Neural cell (in vitro differentiated cells): ENCODE measurements at regions not wholly inside any gene's neighbourhood (a gene's known extent, or its start where the extent isn't known, plus 50 kb on each side); places are given as distances from the start of the nearest gene placed in this dataset.

Experiments
- H2AFZ ChIP-seq: fragments of 200-600, 300-800 bp; sonication (generic), shearing (Covaris generic); 2 replicates; pipeline ENCODE4 v1.6.0; 2014; ENCODE audit warnings: low read depth, mild to moderate bottlenecking, antibody characterized with exemption, low read length, moderate library complexity
- H3F3A ChIP-seq: fragments of 200-600 bp; shearing (Covaris generic); 2 replicates; pipeline ENCODE4 v1.6.1; 2016; ENCODE audit warnings: mild to moderate bottlenecking, moderate library complexity, mixed read lengths, antibody characterized with exemption, low read length; ENCODE audit not compliant: insufficient read depth, poor library complexity, severe bottlenecking
- H3K27ac ChIP-seq: fragments of 200-600, 300-800 bp; sonication (generic), shearing (Covaris generic); 2 replicates; pipeline ENCODE4 v1.5.1; 2014; ENCODE audit warnings: mild to moderate bottlenecking, low read length, moderate library complexity
- H3K27me3 ChIP-seq: fragments of 300-800, 200-600 bp; sonication (generic), shearing (Covaris generic); 2 replicates; pipeline ENCODE4 v1.6.0; 2014; ENCODE audit warnings: mild to moderate bottlenecking, low read depth, low read length, moderate library complexity; ENCODE audit not compliant: insufficient read depth
- H3K36me3 ChIP-seq: fragments of 300-800, 200-600 bp; sonication (generic), shearing (Covaris generic); 2 replicates; pipeline ENCODE4 v1.5.1; 2014; ENCODE audit warnings: mild to moderate bottlenecking, antibody characterized with exemption, low read length, moderate library complexity; ENCODE audit not compliant: insufficient read depth
- H3K4me2 ChIP-seq: fragments of 300-800, 200-600 bp; sonication (generic), shearing (Covaris generic); 2 replicates; pipeline ENCODE4 v1.6.0; 2014; ENCODE audit warnings: mild to moderate bottlenecking, low read length
- H3K4me3 ChIP-seq: fragments of 300-800, 200-600 bp; sonication (generic), shearing (Covaris generic); 2 replicates; pipeline ENCODE4 v1.5.1; 2014; ENCODE audit warnings: mild to moderate bottlenecking, low read length, moderate library complexity
- H3K79me2 ChIP-seq: fragments of 200-600 bp; shearing (Covaris generic); replicated peaks from 2 replicates; pipeline ENCODE4 v1.6.0; 2014; ENCODE audit warnings: mild to moderate bottlenecking, low read length, moderate library complexity; ENCODE audit not compliant: insufficient read depth
- H3K9ac ChIP-seq: fragments of 300-800, 200-600 bp; sonication (generic), shearing (Covaris generic); 2 replicates; pipeline ENCODE4 v1.6.1; 2016; ENCODE audit warnings: mild to moderate bottlenecking, low read length, mixed read lengths
- H3K9me2 ChIP-seq: fragments of 200-600 bp; shearing (Covaris generic); 2 replicates; pipeline ENCODE4 v1.6.1; 2016; ENCODE audit warnings: mild to moderate bottlenecking, low read length, mixed read lengths; ENCODE audit not compliant: insufficient read depth
- H3K9me3 ChIP-seq: fragments of 200-600, 300-800 bp; sonication (generic), shearing (Covaris generic); 2 replicates; pipeline ENCODE4 v1.6.1; 2016; ENCODE audit warnings: mild to moderate bottlenecking, mixed run types, low read length, moderate library complexity, mixed read lengths
- H4K20me1 ChIP-seq: fragments of 200-600 bp; shearing (Covaris generic); 2 replicates; pipeline ENCODE4 v1.6.1; 2016; ENCODE audit warnings: mild to moderate bottlenecking, mixed run types; ENCODE audit not compliant: insufficient read depth
- CTCF ChIP-seq: fragments of 450-650 bp; IDR thresholded peaks from 2 replicates; pipeline ENCODE4 v1.5.1; 2014; ENCODE audit warnings: antibody characterized with exemption, mild to moderate bottlenecking, moderate library complexity; ENCODE audit not compliant: poor library complexity, severe bottlenecking
- EP300 ChIP-seq: fragments of 450-650 bp; conservative IDR thresholded peaks from 2 replicates; pipeline ENCODE4 v1.6.1; 2014; ENCODE audit warnings: antibody characterized with exemption, mild to moderate bottlenecking, moderate library complexity; ENCODE audit not compliant: poor library complexity, severe bottlenecking
- EZH2 ChIP-seq: fragments of 200-600, 300-800 bp; shearing (Covaris generic), sonication (generic); IDR thresholded peaks from 2 replicates; pipeline ENCODE4 v1.6.1; 2014; ENCODE audit warnings: antibody characterized with exemption, low read length, borderline replicate concordance, mild to moderate bottlenecking; ENCODE audit not compliant: insufficient read depth, poor library complexity, severe bottlenecking
- MXI1 ChIP-seq: fragments of 450-650 bp; conservative IDR thresholded peaks from 2 replicates; pipeline ENCODE4 v1.6.1; 2014; ENCODE audit warnings: antibody characterized with exemption, mild to moderate bottlenecking; ENCODE audit not compliant: poor library complexity, severe bottlenecking
- POLR2AphosphoS5 ChIP-seq: IDR thresholded peaks from 2 replicates; pipeline ENCODE4 v1.6.1; 2012
- RAD21 ChIP-seq: fragments of 450-650 bp; conservative IDR thresholded peaks from 2 replicates; pipeline ENCODE4 v1.6.1; 2014; ENCODE audit warnings: antibody characterized with exemption, mild to moderate bottlenecking, moderate library complexity
- SMC3 ChIP-seq: fragments of 450-650 bp; conservative IDR thresholded peaks from 2 replicates; pipeline ENCODE4 v1.6.1; 2014; ENCODE audit warnings: antibody characterized with exemption, mild to moderate bottlenecking, moderate library complexity; ENCODE audit not compliant: poor library complexity
- TAF1 ChIP-seq: IDR thresholded peaks from 2 replicates; pipeline ENCODE4 v1.6.1; 2012; ENCODE audit warnings: low read depth
- TF ChIP-seq, protein P1 (sequence below): IDR thresholded peaks from 2 replicates; pipeline ENCODE4 v1.6.1; 2012; ENCODE audit warnings: borderline replicate concordance

DNA sequence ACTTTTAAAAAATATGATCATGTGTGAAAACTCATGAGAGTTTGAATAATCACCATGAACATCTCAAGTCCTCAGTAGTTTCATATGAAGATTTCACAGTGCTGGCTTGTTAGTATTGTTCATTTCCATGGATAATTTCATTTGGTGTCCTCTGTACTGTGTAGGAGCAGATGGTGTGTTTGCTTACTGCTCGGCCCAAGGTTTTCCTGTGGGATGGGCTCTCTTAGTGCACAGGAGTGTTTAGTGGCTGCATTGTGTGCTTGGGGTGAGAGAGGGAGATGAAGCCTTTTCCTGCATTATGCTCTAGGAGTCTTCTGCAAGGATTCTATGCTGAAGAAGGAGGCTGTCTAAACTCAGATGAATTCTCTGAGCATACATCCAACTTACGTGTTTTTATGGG, 270.6 kb downstream of the SOCS6 start:
- H3K9ac ChIP-seq, result no peak overlapping the region
- no peak for TF ChIP-seq SMC3
- H3K27ac ChIP-seq, result no peak overlapping the region
- H3K4me3 ChIP-seq, result no peak overlapping the region
- no peaks in the 10 kb centered on the region for H3K36me3 ChIP-seq
- H3K9me2 ChIP-seq, result no peaks in the 10 kb centered on the region
- H3K27me3 ChIP-seq, result no peaks in the 10 kb centered on the region
- no peaks in the 10 kb centered on the region for H4K20me1 ChIP-seq
- no peak overlapping the region for H3K4me2 ChIP-seq
- no peaks in the 10 kb centered on the region for H3K79me2 ChIP-seq
- H2AFZ ChIP-seq, result no peak overlapping the region
- no peaks in the 10 kb centered on the region for H3F3A ChIP-seq
- no peaks in the 10 kb centered on the region for H3K9me3 ChIP-seq

DNA sequence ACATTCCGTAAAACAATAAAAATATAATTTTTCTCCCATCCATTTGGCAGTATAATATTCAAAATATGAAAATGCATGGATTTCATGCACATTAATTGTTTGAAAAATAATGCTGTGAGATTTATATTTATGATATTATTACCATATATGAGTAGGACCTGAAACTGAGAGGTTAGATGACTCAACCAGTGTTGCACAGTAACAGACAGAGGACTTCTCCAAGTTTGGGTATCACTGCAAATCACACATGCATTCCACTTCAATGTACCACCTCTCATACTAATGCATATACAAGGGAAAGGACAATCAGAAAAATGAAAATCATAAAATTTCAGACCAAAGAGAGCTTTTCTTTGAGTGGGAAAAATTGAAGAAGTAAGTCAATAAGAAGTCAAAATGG, 269.5 kb downstream of the SOCS6 start:
- Histone ChIP-seq H3K79me2 (no peaks in the 10 kb centered on the region), H3K27me3 (no peaks in the 10 kb centered on the region), H3F3A (no peaks in the 10 kb centered on the region), H4K20me1 (no peaks in the 10 kb centered on the region), H3K4me2 (no peak overlapping the region), H3K27ac (no peak overlapping the region), H3K9ac (no peak overlapping the region), H3K36me3 (no peaks in the 10 kb centered on the region), H3K9me2 (no peaks in the 10 kb centered on the region), H3K4me3 (no peak overlapping the region), H3K9me3 (no peaks in the 10 kb centered on the region), H2AFZ (no peak overlapping the region)
- TF ChIP-seq EZH2, result no peak
- no peak for TF ChIP-seq EP300
- no peak for TF ChIP-seq TAF1
- TF ChIP-seq MXI1, result no peak
- no peak for TF ChIP-seq SMC3
- TF ChIP-seq CTCF, result no peak

GRCh38 chr18:70554854-70555445, 266.1 kb downstream of the SOCS6 start:
- H3K27ac ChIP-seq, result no peak overlapping the region
- H3K4me2 ChIP-seq, result no peak overlapping the region
- no peaks in the 10 kb centered on the region for H3K36me3 ChIP-seq
- H3K9me3 ChIP-seq, result no peaks in the 10 kb centered on the region
- H3K9me2 ChIP-seq, result no peaks in the 10 kb centered on the region
- H2AFZ ChIP-seq, result no peak overlapping the region
- no peak overlapping the region for H3K9ac ChIP-seq
- TF ChIP-seq TAF1 (no peak), EZH2 (no peak), MXI1 (no peak), SMC3 (no peak), CTCF (no peak), POLR2AphosphoS5 (no peak), EP300 (no peak), RAD21 (no peak)
- TF ChIP-seq, protein P1, sequence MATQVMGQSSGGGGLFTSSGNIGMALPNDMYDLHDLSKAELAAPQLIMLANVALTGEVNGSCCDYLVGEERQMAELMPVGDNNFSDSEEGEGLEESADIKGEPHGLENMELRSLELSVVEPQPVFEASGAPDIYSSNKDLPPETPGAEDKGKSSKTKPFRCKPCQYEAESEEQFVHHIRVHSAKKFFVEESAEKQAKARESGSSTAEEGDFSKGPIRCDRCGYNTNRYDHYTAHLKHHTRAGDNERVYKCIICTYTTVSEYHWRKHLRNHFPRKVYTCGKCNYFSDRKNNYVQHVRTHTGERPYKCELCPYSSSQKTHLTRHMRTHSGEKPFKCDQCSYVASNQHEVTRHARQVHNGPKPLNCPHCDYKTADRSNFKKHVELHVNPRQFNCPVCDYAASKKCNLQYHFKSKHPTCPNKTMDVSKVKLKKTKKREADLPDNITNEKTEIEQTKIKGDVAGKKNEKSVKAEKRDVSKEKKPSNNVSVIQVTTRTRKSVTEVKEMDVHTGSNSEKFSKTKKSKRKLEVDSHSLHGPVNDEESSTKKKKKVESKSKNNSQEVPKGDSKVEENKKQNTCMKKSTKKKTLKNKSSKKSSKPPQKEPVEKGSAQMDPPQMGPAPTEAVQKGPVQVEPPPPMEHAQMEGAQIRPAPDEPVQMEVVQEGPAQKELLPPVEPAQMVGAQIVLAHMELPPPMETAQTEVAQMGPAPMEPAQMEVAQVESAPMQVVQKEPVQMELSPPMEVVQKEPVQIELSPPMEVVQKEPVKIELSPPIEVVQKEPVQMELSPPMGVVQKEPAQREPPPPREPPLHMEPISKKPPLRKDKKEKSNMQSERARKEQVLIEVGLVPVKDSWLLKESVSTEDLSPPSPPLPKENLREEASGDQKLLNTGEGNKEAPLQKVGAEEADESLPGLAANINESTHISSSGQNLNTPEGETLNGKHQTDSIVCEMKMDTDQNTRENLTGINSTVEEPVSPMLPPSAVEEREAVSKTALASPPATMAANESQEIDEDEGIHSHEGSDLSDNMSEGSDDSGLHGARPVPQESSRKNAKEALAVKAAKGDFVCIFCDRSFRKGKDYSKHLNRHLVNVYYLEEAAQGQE, result no peak
- H3F3A ChIP-seq, result no peaks in the 10 kb centered on the region
- no peaks in the 10 kb centered on the region for H4K20me1 ChIP-seq
- no peaks in the 10 kb centered on the region for H3K79me2 ChIP-seq
- H3K4me3 ChIP-seq, result no peak overlapping the region
- no peaks in the 10 kb centered on the region for H3K27me3 ChIP-seq
